Liver (tissue), 3 donors: ENCODE measurements at regions not wholly inside any gene's neighbourhood (a gene's known extent, or its start where the extent isn't known, plus 50 kb on each side); places are given as distances from the start of the nearest gene placed in this dataset.

Experiments used
- ATF3 ChIP-seq: IDR thresholded peaks from 2 replicates; pipeline ENCODE4 v1.6.1; 2016; ENCODE audit warnings: antibody characterized with exemption
- CTCF ChIP-seq: fragments of 150-350 bp; IDR thresholded peaks from 2 replicates; pipeline ENCODE4 v1.5.1; 2017; ENCODE audit warnings: improper control_type of control experiment, low read depth, low read length; ENCODE audit not compliant: missing input control
- EGR1 ChIP-seq, 2 donors: IDR thresholded peaks; 2 replicates each; pipeline ENCODE4 v1.6.1; 2016 to 2018; ENCODE audit warnings: antibody characterized with exemption in 2 of 2, low read depth in 2 of 2
- GABPA ChIP-seq, 2 donors: IDR thresholded peaks in 1 of 2; conservative IDR thresholded peaks in 1 of 2; 2 replicates each; pipeline ENCODE4 v1.6.1; 2016; ENCODE audit warnings: antibody characterized with exemption in 2 of 2, mild to moderate bottlenecking in 1 of 2, moderate library complexity in 1 of 2
- JUND ChIP-seq, 2 donors: IDR thresholded peaks; 2 replicates each; pipeline ENCODE4 v1.6.1; 2016; ENCODE audit warnings: antibody characterized with exemption in 2 of 2
- MAX ChIP-seq: IDR thresholded peaks from 2 replicates; pipeline ENCODE4 v1.6.1; 2016; ENCODE audit warnings: antibody characterized with exemption
- NR2F2 ChIP-seq: IDR thresholded peaks from 2 replicates; pipeline ENCODE4 v1.6.1; 2016; ENCODE audit warnings: antibody characterized with exemption
- RAD21 ChIP-seq, 2 donors: IDR thresholded peaks; 2 replicates each; pipeline ENCODE4 v1.6.1; 2016; ENCODE audit warnings: antibody characterized with exemption in 2 of 2, mild to moderate bottlenecking in 2 of 2
- REST ChIP-seq: IDR thresholded peaks from 2 replicates; pipeline ENCODE4 v1.6.1; 2016; ENCODE audit warnings: antibody characterized with exemption, mild to moderate bottlenecking
- SP1 ChIP-seq: IDR thresholded peaks from 2 replicates; pipeline ENCODE4 v1.6.1; 2018; ENCODE audit warnings: antibody characterized with exemption, mild to moderate bottlenecking
- TAF1 ChIP-seq: conservative IDR thresholded peaks from 2 replicates; pipeline ENCODE4 v1.6.1; 2016; ENCODE audit warnings: antibody characterized with exemption, mild to moderate bottlenecking
- YY1 ChIP-seq: IDR thresholded peaks from 2 replicates; pipeline ENCODE4 v1.6.1; 2016; ENCODE audit warnings: antibody characterized with exemption, mild to moderate bottlenecking
- ZBTB33 ChIP-seq: IDR thresholded peaks from 2 replicates; pipeline ENCODE4 v1.6.1; 2016; ENCODE audit warnings: antibody characterized with exemption
- donor health status: healthy.
- donor health status: healthy.

- no peak for TF ChIP-seq CTCF
- TF ChIP-seq RAD21 (IDR thresholded peaks at IDR 0.05), result no peak
- no peak for TF ChIP-seq ZBTB33
- no peak for TF ChIP-seq NR2F2
- no peak for TF ChIP-seq REST
- no peak for TF ChIP-seq YY1
- TF ChIP-seq MAX, result no peak
- no peak for TF ChIP-seq ATF3
- no peak for TF ChIP-seq JUND (IDR thresholded peaks at IDR 0.05)
- TF ChIP-seq GABPA (IDR thresholded peaks at IDR 0.05 in 1 of 2, conservative IDR thresholded peaks at IDR 0.05 in 1 of 2), result no peak
- TF ChIP-seq SP1, result no peak
- TF ChIP-seq TAF1, result no peak
- no peak for TF ChIP-seq EGR1 (IDR thresholded peaks at IDR 0.05; ENCODE audit: low read depth in 2 of 2)
These were observed 86.9 kb downstream of the SOX1 start for GRCh38 chr13:112153846-112154245.
